Smooth muscle cell (in vitro differentiated cells): ENCODE measurements at regions not wholly inside any gene's neighbourhood (a gene's known extent, or its start where the extent isn't known, plus 50 kb on each side); places are given as distances from the start of the nearest gene placed in this dataset.

Experiments
- DNase-seq: peaks from one replicate; lab custom pipeline; 2025; ENCODE audit not compliant: unreplicated experiment; lab: John Stamatoyannopoulos, UW
- H2AFZ ChIP-seq: fragments of 200-600 bp; sonication (generic); 2 replicates; pipeline ENCODE4 v1.6.0; 2016; ENCODE audit warnings: antibody characterized with exemption, low read depth, mild to moderate bottlenecking
- H3F3A ChIP-seq: fragments of 200-600 bp; sonication (generic); 2 replicates; pipeline ENCODE4 v1.6.0; 2017; ENCODE audit warnings: antibody characterized with exemption, low read depth
- H3K27ac ChIP-seq: fragments of 200-600 bp; sonication (generic); 2 replicates; pipeline ENCODE4 v1.5.1; 2016; ENCODE audit warnings: low read depth, mild to moderate bottlenecking
- H3K27me3 ChIP-seq: fragments of 200-600 bp; sonication (generic); 2 replicates; pipeline ENCODE4 v1.6.1; 2016; ENCODE audit warnings: low read depth, mild to moderate bottlenecking
- H3K36me3 ChIP-seq: fragments of 200-600 bp; sonication (generic); 2 replicates; pipeline ENCODE4 v1.5.1; 2016; ENCODE audit warnings: low read depth
- H3K4me1 ChIP-seq: fragments of 200-600 bp; sonication (generic); 2 replicates; pipeline ENCODE4 v1.5.1; 2016; ENCODE audit warnings: low read depth
- H3K4me2 ChIP-seq: fragments of 200-600 bp; sonication (generic); 2 replicates; pipeline ENCODE4 v1.6.0; 2016; ENCODE audit warnings: mild to moderate bottlenecking
- H3K4me3 ChIP-seq: fragments of 200-600 bp; sonication (generic); 2 replicates; pipeline ENCODE4 v1.5.1; 2016; ENCODE audit warnings: mild to moderate bottlenecking
- H3K79me2 ChIP-seq: fragments of 200-600 bp; sonication (generic); 2 replicates; pipeline ENCODE4 v1.6.0; 2016; ENCODE audit warnings: low read depth, mild to moderate bottlenecking
- H3K9ac ChIP-seq: fragments of 200-600 bp; sonication (generic); 2 replicates; pipeline ENCODE4 v1.6.0; 2016; ENCODE audit warnings: low read depth
- H3K9me3 ChIP-seq: fragments of 200-600 bp; sonication (generic); replicated peaks from 2 replicates; pipeline ENCODE4 v1.5.1; 2016; ENCODE audit warnings: low read depth
- H4K20me1 ChIP-seq: fragments of 200-600 bp; sonication (generic); 2 replicates; pipeline ENCODE4 v1.6.0; 2016; ENCODE audit warnings: low read depth
- CTCF ChIP-seq: fragments of 200-600 bp; sonication (generic); IDR thresholded peaks from 2 replicates; pipeline ENCODE4 v1.5.1; 2017; ENCODE audit warnings: borderline replicate concordance, mild to moderate bottlenecking, antibody characterized with exemption; ENCODE audit not compliant: insufficient read depth, poor library complexity, severe bottlenecking
- WGBS: methylation state at CpG from one replicate; pipeline ENCODE4 v1.1.7; 2016; ENCODE audit warnings: low lambda C conversion rate; 5-methylcytosine and 5-hydroxymethylcytosine counted together

GRCh38 chr7:68734431-68734830 lies 863.8 kb upstream of the AUTS2 start:
- no peak for DNase-seq
- no peak overlapping the region for H3K9ac ChIP-seq
- H3K4me2 ChIP-seq = no peak overlapping the region
- no peaks in the 10 kb centered on the region for H3K79me2 ChIP-seq
- H3K4me3 ChIP-seq = no peak overlapping the region
- WGBS = 93% methylated on average over 5 of the region's 5 CpGs
- H3K27ac ChIP-seq = no peak overlapping the region
- no peaks in the 10 kb centered on the region for H3K9me3 ChIP-seq
- no peaks in the 10 kb centered on the region for H3F3A ChIP-seq
- H2AFZ ChIP-seq = no peak overlapping the region
- peaks cover 23% of the 10 kb centered on the region for H3K27me3 ChIP-seq
- no peaks in the 10 kb centered on the region for H3K4me1 ChIP-seq
- TF ChIP-seq CTCF = no peak
- H4K20me1 ChIP-seq = no peaks in the 10 kb centered on the region
- H3K36me3 ChIP-seq = no peaks in the 10 kb centered on the region

GRCh38 chr7:68739306-68739705 lies 859.0 kb upstream of the AUTS2 start:
- no peak overlapping the region for H3K9ac ChIP-seq
- no peak overlapping the region for H3K27ac ChIP-seq
- no peaks in the 10 kb centered on the region for H3K79me2 ChIP-seq
- TF ChIP-seq CTCF = no peak
- no peaks in the 10 kb centered on the region for H3K4me1 ChIP-seq
- DNase-seq = no peak
- no peaks in the 10 kb centered on the region for H3F3A ChIP-seq
- H3K4me2 ChIP-seq = no peak overlapping the region
- no peaks in the 10 kb centered on the region for H3K36me3 ChIP-seq
- H3K4me3 ChIP-seq = no peak overlapping the region
- H3K9me3 ChIP-seq = no peaks in the 10 kb centered on the region
- WGBS = 94% methylated on average over 5 of the region's 5 CpGs
- H4K20me1 ChIP-seq = no peaks in the 10 kb centered on the region
- no peak overlapping the region for H2AFZ ChIP-seq
- peaks cover 21% of the 10 kb centered on the region for H3K27me3 ChIP-seq

- DNase-seq = no peak
These were observed 854.2 kb upstream of the AUTS2 start for GRCh38 chr7:68744036-68744435.

More at GRCh38 chr7:68744036-68744435, 854.2 kb upstream of the AUTS2 start:
- H3K4me3 ChIP-seq = no peak overlapping the region
- no peak overlapping the region for H3K4me2 ChIP-seq
- H3K36me3 ChIP-seq = no peaks in the 10 kb centered on the region
- no peaks in the 10 kb centered on the region for H3K79me2 ChIP-seq
- H3K27ac ChIP-seq = no peak overlapping the region
- no peak overlapping the region for H2AFZ ChIP-seq
- no peaks in the 10 kb centered on the region for H3K4me1 ChIP-seq
- H3K9me3 ChIP-seq = no peaks in the 10 kb centered on the region
- H3K9ac ChIP-seq = no peak overlapping the region
- no peaks in the 10 kb centered on the region for H4K20me1 ChIP-seq
- WGBS = 82% methylated on average over 5 of the region's 5 CpGs
- H3K27me3 ChIP-seq = peaks cover under 1% of the 10 kb centered on the region
- H3F3A ChIP-seq = no peaks in the 10 kb centered on the region
- TF ChIP-seq CTCF = no peak
